GM10248 (cell line): ENCODE measurements at regions not wholly inside any gene's neighbourhood (a gene's known extent, or its start where the extent isn't known, plus 50 kb on each side); places are given as distances from the start of the nearest gene placed in this dataset.

ENCODE experiments used
- CTCF ChIA-PET: fragments of 300-600 bp; sonication (Branson Sonifier 250); formaldehyde crosslinking; extraction: SDS; loops from one replicate; lab custom pipeline; 2021; ENCODE audit warnings: antibody characterized with exemption; lab: Yijun Ruan, JAX
- POLR2A ChIA-PET: fragments of 350-650 bp; sonication (Branson Sonifier 250); formaldehyde crosslinking; extraction: SDS; loops from one replicate; lab custom pipeline; 2020; ENCODE audit warnings: antibody characterized with exemption; lab: Yijun Ruan, JAX
- DNase-seq: peaks from one replicate; pipeline ENCODE4 v3.0.0; 2012; ENCODE audit errors: extremely low spot score
- CTCF ChIP-seq: IDR thresholded peaks from 2 replicates; pipeline ENCODE4 v1.5.1; 2012; ENCODE audit warnings: mild to moderate bottlenecking, low read depth; ENCODE audit errors: extremely low read depth, missing control alignments, control extremely low read depth

DNA sequence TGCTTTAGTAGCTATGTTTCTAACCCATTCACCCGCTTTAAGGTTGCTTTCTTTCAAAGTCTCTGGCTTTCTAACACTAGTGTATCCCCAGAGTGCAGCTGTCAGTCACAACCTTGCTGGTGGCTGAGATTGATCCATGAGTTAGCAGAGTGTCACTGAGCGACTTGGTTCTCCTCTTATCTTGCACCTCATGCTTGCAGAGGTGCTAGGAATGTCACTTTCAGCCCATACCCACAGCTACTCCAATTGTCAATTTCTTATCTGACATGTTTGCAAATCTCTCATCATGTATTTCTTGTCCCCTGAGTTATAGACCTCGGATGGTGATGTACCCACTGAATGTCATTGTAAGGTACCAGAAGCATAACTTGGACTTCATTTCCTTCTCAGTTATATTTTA lies 1110.2 kb downstream of the GALC start:
- DNase-seq: no peak
- POLR2A ChIA-PET: no interaction called here

GRCh38 chr14:86865934-86866333 lies 1127.0 kb downstream of the GALC start:
- no peak for DNase-seq
- POLR2A ChIA-PET: no interaction called here
- CTCF ChIA-PET: no interaction called here

More for the DNA sequence above, 1110.2 kb downstream of the GALC start:
- CTCF ChIA-PET: interaction anchor here (1.0 kb wide), 1 partner anchor 18 kb away, joined by 3 read pairs; no protein-coding TSS in a partner anchor
- no peak for TF ChIP-seq CTCF

DNA sequence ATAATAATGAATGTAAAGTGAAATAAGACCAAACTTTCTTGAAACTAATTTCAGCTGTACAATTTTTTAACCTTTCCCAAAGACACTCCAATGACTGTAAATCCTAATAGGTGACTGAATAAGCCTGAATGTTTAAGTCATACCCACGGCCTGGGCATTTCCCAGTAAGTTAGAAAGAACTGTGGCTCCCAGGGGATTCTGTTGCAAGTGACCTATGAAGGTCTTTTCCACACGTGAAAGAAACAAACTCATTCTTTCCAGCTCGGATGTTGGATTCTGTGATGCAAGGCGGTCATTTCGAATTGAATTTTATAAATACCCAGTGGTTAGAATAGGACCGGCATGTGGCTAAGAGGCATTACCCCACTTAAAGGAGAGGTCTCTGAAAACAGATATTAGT lies 1134.4 kb downstream of the GALC start:
- no peak for DNase-seq
- no peak for TF ChIP-seq CTCF
- ChIA-PET POLR2A (no interaction called here), CTCF (no interaction called here)

More at GRCh38 chr14:86865934-86866333, 1127.0 kb downstream of the GALC start:
- TF ChIP-seq CTCF: no peak

DNA sequence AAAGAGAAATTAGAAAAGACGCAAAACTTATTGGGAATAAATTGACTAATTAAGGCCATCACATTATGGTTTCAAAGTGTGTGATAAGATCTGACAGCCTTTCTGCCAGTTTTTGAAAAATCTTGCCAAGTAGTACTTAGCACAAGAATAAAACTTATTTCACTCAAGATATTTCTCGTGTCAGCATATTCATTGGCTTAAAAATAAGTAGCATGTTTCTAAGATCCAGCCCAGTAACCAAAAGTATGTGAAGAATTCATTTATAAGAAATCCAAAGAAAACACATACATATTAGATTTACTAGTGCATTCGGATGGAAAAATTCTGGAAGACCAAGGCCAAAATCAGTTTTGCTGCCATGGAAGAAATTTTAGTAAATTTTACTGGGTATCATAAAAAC lies 1135.0 kb downstream of the GALC start:
- CTCF ChIA-PET: no interaction called here
- POLR2A ChIA-PET: no interaction called here
- TF ChIP-seq CTCF: no peak
- no peak for DNase-seq

DNA sequence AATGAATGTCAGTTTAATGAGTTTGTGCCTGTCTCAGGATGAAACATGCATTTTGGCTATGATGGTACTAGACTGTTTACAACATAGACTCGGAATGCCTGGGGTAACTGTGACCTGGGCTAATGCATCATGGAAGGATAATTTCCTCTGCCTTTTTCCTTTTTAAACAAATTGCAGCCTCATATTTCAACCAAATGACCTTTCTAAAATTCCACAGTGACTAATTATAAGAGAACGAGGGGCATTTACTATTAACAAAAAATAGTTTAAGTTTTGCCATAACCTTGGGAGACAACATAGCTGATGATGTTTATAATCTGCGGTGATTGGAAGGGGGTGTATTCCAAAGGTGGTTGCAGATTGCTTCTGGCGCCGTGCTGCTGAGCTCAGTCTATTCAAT lies 1140.5 kb downstream of the GALC start:
- ChIA-PET POLR2A (no interaction called here), CTCF (interaction anchor here (1.1 to 1.3 kb wide), 3 partner anchors 10 to 20 kb away, joined by 4 read pairs; no protein-coding TSS in a partner anchor)
- TF ChIP-seq CTCF: no peak
- DNase-seq: no peak

- POLR2A ChIA-PET: no interaction called here
- CTCF ChIA-PET: no interaction called here
- DNase-seq: no peak
- no peak for TF ChIP-seq CTCF
Observed at GRCh38 chr14:86847140-86847539, 1145.8 kb downstream of the GALC start.

DNA sequence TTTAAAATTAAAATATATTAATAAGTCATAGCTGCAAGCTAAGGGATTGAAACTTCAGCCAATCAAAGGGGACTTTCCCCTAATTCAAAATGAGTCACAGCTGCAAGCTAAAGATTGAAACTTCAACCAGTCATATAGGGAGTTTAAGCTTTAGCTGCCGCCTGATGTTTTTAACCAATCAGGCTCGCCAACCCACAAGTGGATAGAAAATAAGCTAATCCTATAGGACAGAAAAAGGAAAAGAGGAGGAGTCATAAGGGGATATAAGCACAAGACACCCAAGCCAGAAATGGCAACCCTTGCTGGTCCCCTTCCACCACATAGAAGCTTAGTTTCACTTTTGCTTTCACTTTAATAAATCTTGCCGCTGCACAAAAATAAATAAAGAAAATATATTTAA lies 1154.6 kb downstream of the GALC start:
- no peak for DNase-seq
- CTCF ChIA-PET: no interaction called here

More for the DNA sequence above, 1154.6 kb downstream of the GALC start:
- POLR2A ChIA-PET: no interaction called here
- TF ChIP-seq CTCF: no peak
